ENCODE measurements at regions not wholly inside any gene's neighbourhood (a gene's known extent, or its start where the extent isn't known, plus 50 kb on each side); places are given as distances from the start of the nearest gene placed in this dataset.

DNA sequence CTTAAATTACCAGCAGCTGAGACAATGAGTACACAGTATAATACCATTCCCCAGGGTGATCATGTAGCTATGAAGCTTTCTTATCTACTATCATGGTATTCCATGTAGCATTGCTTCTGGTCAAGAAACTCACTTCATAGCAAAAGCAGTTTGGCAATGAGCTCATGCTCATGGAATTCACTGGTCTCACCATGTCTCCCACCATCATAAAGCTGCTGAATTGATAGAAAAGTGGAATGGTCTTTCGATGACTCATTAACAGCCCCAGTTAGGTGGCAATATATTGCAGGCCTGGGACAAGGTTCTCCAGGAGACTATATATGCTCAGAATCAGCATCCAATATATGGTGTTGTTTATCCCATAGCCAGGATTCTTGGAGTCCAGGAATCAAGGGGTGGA, 553.7 kb downstream of the FOXG1 start:
- TF ChIP-seq CSDC2 (CRISPR knock-in tag; IDR thresholded peaks at IDR 0.05), result no peak
- TF ChIP-seq ARNTL (CRISPR knock-in tag; IDR thresholded peaks at IDR 0.05; ENCODE audit: borderline replicate concordance, low read depth), result no peak
- TF ChIP-seq SNAI2 (CRISPR knock-in tag; IDR thresholded peaks at IDR 0.05), result no peak
- TF ChIP-seq ZFP3 (CRISPR knock-in tag; IDR thresholded peaks at IDR 0.05), result no peak
